ENCODE measurements at regions not wholly inside any gene's neighbourhood (a gene's known extent, or its start where the extent isn't known, plus 50 kb on each side); places are given as distances from the start of the nearest gene placed in this dataset.

DNA sequence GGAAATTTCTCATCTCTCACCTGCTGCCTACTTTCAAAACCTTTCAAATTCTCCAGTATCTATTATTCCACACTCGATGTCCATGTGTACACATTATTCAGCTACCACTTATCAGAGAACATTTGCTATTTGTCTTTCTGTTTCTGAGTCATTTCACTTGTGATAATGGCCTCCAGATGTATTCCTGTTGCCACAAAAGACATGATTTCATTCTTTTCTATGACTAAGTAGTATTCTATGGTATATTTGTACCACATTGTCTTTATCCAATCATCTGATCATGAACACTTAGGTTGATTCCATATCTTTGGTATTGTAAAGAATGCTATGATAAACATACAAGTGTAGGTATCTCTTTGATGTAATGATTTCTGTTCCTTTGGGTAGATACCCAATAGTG is 310.1 kb upstream of the SPOCK3 start (continued):
- TF ChIP-seq, protein P1, sequence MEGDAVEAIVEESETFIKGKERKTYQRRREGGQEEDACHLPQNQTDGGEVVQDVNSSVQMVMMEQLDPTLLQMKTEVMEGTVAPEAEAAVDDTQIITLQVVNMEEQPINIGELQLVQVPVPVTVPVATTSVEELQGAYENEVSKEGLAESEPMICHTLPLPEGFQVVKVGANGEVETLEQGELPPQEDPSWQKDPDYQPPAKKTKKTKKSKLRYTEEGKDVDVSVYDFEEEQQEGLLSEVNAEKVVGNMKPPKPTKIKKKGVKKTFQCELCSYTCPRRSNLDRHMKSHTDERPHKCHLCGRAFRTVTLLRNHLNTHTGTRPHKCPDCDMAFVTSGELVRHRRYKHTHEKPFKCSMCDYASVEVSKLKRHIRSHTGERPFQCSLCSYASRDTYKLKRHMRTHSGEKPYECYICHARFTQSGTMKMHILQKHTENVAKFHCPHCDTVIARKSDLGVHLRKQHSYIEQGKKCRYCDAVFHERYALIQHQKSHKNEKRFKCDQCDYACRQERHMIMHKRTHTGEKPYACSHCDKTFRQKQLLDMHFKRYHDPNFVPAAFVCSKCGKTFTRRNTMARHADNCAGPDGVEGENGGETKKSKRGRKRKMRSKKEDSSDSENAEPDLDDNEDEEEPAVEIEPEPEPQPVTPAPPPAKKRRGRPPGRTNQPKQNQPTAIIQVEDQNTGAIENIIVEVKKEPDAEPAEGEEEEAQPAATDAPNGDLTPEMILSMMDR (IDR thresholded peaks at IDR 0.05 in 2 of 3, conservative IDR thresholded peaks at IDR 0.05 in 1 of 3; ENCODE audit: borderline replicate concordance in 1 of 3, insufficient read depth in 1 of 3, low read depth in 2 of 3, low read length in 2 of 3): no peak
- TF ChIP-seq JUND (IDR thresholded peaks at IDR 0.05): no peak
- no peak for TF ChIP-seq SP1 (IDR thresholded peaks at IDR 0.05; ENCODE audit: low read depth)
- TF ChIP-seq, protein P2, sequence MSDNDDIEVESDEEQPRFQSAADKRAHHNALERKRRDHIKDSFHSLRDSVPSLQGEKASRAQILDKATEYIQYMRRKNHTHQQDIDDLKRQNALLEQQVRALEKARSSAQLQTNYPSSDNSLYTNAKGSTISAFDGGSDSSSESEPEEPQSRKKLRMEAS (IDR thresholded peaks at IDR 0.05): no peak
- TF ChIP-seq POLR2A (IDR thresholded peaks at IDR 0.05; ENCODE audit: borderline replicate concordance, extremely low read depth, insufficient read depth, insufficient read length): no peak
- no peak for TF ChIP-seq FOSL1 (IDR thresholded peaks at IDR 0.05; ENCODE audit: low read depth)

DNA sequence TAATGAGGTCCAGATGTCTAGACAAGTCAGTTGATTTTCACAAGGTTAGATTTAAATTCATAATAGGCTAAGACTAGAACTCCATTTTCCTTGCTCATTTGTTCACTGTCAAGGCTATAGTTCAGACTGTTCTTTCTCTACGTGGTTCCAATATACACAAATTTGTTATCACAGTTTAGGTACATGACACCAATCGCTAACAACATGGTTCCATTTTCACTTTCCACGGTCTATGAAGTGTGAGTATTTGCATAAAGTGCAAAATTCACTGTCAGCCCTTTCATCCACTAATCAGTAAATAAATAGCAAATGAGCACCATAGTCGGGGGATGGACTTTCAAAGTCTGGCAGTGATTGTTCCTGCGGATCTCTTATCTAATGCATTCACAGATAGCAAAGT is 315.7 kb upstream of the SPOCK3 start:
- BruUV-seq (replicated peaks): no TSS peak
- H4K20me1 ChIP-seq (ENCODE audit: insufficient read depth): no peaks in the 10 kb centered on the region
- no peak overlapping the region for H3K9ac ChIP-seq (ENCODE audit: low read length)
- H3K9me2 ChIP-seq (ENCODE audit: insufficient read depth): no peaks in the 10 kb centered on the region; the same call in 1 of the 2 replicates
- intact Hi-C loops (cut with micrococcal nuclease): no loop called here
- POLR2A ChIA-PET: no interaction called here
- no peaks in the 10 kb centered on the region for H3K9me3 ChIP-seq (ENCODE audit: control insufficient read depth in 1 of 2, insufficient read depth in 1 of 2, low read depth in 1 of 2, low read length in 2 of 2)
- H3K36me3 ChIP-seq (ENCODE audit: control insufficient read depth in 1 of 2, insufficient read depth in 2 of 2, low read length in 2 of 2): no peaks in the 10 kb centered on the region
- no peak overlapping the region for H2AFZ ChIP-seq (ENCODE audit: low read depth, low read length, poor library complexity, severe bottlenecking)
- no peak overlapping the region for H3K27ac ChIP-seq (ENCODE audit: low read depth, low read length)
- no peak overlapping the region for H3K4me3 ChIP-seq (replicated peaks in 1 of 2; ENCODE audit: low read depth in 1 of 2, low read length in 2 of 2)
- no peak for ATAC-seq
- CTCF ChIA-PET: no interaction called here
- H3K4me1 ChIP-seq (ENCODE audit: control insufficient read depth in 1 of 2, insufficient read depth in 2 of 2, low read length in 2 of 2): no peaks in the 10 kb centered on the region
- H3K4me2 ChIP-seq (ENCODE audit: low read length): no peak overlapping the region
- no peak for DNase-seq (ENCODE audit: low read depth, low spot score)
- H3K27me3 ChIP-seq (ENCODE audit: insufficient read depth, low read length): no peaks in the 10 kb centered on the region
- no peaks in the 10 kb centered on the region for H3K79me2 ChIP-seq (ENCODE audit: insufficient read depth, low read length)
- TF ChIP-seq ELF1 (IDR thresholded peaks at IDR 0.05; ENCODE audit: borderline replicate concordance, low read depth) (no peak), JUND (IDR thresholded peaks at IDR 0.05) (no peak), EZH2phosphoT487 (IDR thresholded peaks at IDR 0.05; ENCODE audit: borderline replicate concordance) (no peak), ZNF274 (IDR thresholded peaks at IDR 0.05; ENCODE audit: low read depth, low read length) (no peak), CBX3 (IDR thresholded peaks at IDR 0.05; ENCODE audit: low read depth) (no peak), ZFX (IDR thresholded peaks at IDR 0.05) (no peak), CEBPB (IDR thresholded peaks at IDR 0.05; ENCODE audit: low read depth) (no peak)
- RAD21 ChIA-PET (ENCODE audit: low non-redundant PET in 1 of 2, low total read pairs in 2 of 2, uncharacterized antibody in 2 of 2, unreplicated experiment in 2 of 2): no interaction called here

All from HCT116 (cell line).